ENCODE measurements at regions not wholly inside any gene's neighbourhood (a gene's known extent, or its start where the extent isn't known, plus 50 kb on each side); places are given as distances from the start of the nearest gene placed in this dataset.
"Not testable (repeated sequence)": the region's sequence is repeated elsewhere in the genome, so short reads cannot be mapped to it uniquely, and the experiment has no call there.

DNA sequence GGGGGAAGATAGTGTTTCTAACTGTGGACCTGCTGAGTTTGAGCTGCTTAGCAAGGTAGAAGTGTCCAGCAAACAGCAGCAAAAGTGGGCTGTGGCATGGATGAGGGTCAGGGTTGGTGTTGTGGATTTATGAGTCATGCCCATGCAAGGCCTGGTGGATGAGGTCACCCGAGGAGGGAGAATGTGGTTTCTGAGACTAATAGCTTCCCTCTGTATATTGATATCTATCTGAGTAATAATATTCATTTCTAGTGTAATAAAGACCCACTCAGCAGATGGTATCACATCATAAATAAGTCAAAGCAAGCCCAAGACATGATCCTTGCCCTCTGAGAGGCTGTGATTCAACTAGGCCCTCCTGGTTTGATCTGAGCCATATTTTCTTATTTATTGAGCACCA is 597.8 kb upstream of the CLINT1 start:
- in situ Hi-C loops (cut with HindIII; ENCODE audit: low sequenced_read_pairs) = no loop called here

DNA sequence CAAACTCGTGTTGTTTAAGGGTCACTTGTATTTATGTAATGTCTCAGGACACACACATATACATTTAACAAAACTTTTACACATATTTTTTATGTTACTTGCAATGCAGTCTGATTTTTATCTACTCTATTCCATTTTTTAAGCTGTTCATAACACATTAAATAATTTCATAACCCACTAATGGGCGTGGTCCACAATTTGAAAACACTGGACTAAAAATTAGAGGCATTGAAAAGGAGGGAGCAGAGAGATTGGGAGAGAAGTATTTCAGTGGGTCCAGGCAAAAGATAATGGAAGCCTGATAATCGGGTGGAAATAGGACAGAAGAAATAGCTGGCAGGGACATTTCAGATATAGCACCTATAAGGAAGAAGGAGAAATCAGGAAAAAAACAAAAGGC is 597.3 kb upstream of the CLINT1 start:
- in situ Hi-C loops (cut with HindIII; ENCODE audit: low sequenced_read_pairs) = no loop called here

DNA sequence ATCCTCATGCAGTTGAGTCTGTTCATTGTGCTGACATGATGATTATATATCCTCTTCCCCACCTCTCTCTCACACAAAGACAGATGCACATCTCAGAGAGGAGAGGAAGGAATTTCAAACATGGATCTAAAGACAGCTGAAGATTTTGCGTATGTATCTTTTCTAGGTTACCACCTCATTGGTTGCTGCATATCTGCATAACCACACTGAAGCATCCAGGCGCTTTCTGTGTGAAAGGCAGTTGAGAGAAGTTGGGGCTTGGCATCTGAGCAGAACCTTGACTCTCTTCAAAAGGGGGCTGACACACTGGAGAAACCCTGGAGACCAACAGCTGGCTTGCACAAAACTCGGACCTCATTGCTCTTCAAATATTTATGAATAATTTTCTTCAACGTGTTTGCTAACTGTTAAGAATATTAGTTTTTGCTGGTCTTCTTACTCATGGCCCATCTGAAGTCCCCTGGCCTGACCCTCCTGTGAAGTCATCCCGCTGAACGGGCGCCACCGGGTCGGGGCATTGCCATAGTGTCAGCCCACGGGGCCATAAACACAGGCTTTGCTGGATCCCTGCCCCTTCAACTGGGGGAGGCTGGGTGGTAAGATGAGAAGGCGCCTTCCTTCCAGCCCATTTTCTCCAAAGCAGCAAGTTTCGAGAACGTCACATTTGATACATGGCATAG is 593.2 kb upstream of the CLINT1 start:
- in situ Hi-C loops (cut with HindIII; ENCODE audit: low sequenced_read_pairs) = no loop called here

GRCh38 chr5:158451203-158451992 is 592.5 kb upstream of the CLINT1 start:
- in situ Hi-C loops (cut with HindIII; ENCODE audit: low sequenced_read_pairs) = no loop called here

DNA sequence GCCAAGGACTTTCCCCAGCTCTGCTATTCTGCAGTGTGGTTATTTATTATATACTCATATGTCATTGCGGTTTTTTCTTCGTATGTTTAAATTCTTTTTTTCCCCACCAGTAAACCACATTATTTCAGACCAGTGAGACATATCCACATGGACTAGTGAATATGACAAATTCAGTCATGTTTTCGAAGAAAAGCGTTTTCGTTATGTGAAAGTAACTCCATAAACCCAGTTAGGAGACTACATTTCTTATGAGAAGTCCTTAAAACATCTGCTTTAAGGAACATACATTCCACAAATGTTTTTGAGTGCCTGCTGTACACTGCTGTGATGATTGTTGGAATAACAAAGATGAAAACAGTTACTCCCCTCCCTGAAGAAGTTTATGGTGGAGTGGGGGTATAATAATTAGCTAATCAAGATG is 591.8 kb upstream of the CLINT1 start:
- in situ Hi-C loops (cut with HindIII; ENCODE audit: low sequenced_read_pairs) = no loop called here

GRCh38 chr5:158446761-158447160 is 587.8 kb upstream of the CLINT1 start:
- in situ Hi-C loops (cut with HindIII; ENCODE audit: low sequenced_read_pairs) = not testable (repeated sequence)

DNA sequence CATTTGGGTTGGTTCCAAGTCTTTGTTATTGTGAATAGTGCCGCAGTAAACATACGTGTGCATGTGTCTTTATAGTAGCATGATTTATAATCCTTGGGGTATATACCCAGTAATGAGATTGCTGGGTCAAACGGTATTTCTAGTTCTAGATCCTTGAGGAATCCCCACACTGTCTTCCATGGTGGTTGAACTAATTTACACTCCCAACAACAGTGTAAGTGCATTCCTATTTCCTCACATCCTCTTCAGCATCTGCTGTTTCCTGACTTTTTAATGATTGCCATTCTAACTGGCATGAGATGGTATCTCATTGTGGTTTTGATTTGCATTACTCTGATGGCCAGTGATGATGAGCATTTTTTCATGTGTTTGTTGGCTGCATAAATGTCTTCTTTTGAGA is 580.3 kb upstream of the CLINT1 start:
- in situ Hi-C loops (cut with HindIII; ENCODE audit: low sequenced_read_pairs) = not testable (repeated sequence)

DNA sequence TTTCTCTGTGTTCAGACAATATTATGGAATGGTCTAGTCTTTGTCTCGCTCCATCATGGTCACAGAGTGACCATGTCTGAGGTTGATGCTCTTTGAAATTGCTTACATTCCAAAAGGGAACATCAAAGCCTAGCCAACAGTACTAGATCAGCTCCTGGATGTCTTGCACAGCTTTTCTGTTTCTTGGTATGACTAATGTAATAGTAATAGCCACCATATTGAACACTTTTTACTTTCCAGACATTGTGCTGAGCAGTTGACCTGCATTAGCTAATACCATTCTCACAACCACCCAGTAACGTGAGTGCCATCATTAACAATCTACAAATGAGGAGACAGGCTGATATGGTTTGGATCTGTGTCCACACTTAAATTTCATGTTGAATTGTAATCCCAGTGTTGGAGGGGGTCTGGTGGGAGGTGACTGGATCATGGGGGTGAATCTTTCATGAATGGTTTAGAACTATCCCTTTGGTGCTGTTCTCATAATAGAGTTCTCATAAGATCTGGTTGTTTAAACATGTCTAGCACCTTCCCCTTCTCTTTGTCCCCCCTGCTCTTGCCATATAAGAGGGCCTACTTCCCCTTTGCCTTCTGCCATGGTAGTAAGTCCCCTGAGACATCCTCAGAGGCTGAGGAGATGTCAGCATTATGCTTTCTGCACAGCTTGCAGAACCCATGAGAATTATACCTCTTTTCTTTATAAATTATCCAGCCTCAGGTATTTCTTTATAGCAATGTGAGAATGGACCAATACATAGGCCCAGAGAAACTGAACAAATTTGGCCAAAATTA is 577.5 kb upstream of the CLINT1 start:
- in situ Hi-C loops (cut with HindIII; ENCODE audit: low sequenced_read_pairs) = no loop called here

GRCh38 chr5:158435161-158435616 is 576.2 kb upstream of the CLINT1 start:
- in situ Hi-C loops (cut with HindIII; ENCODE audit: low sequenced_read_pairs) = no loop called here

DNA sequence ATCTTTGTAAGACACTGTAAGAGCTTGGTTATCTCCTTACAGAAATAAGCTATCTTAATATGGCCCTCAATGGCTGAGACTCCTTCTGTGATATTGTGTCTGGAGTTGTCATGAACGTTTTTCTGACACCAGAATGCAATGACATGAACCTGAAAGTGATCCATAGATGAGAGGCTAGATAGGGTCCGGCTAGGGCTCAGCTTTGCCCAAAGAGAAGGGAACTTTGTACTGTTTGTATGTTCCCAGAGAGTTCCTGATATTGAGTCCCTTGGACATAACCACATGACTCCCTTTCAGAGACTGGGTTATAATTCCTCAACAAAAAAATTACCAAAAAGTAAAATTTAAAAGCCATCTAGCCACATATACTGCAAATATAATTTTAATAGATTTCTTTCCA is 575.8 kb upstream of the CLINT1 start:
- in situ Hi-C loops (cut with HindIII; ENCODE audit: low sequenced_read_pairs) = no loop called here

- in situ Hi-C loops (cut with HindIII; ENCODE audit: low sequenced_read_pairs) = no loop called here
Measured at GRCh38 chr5:158433634-158434033, 574.7 kb upstream of the CLINT1 start.

DNA sequence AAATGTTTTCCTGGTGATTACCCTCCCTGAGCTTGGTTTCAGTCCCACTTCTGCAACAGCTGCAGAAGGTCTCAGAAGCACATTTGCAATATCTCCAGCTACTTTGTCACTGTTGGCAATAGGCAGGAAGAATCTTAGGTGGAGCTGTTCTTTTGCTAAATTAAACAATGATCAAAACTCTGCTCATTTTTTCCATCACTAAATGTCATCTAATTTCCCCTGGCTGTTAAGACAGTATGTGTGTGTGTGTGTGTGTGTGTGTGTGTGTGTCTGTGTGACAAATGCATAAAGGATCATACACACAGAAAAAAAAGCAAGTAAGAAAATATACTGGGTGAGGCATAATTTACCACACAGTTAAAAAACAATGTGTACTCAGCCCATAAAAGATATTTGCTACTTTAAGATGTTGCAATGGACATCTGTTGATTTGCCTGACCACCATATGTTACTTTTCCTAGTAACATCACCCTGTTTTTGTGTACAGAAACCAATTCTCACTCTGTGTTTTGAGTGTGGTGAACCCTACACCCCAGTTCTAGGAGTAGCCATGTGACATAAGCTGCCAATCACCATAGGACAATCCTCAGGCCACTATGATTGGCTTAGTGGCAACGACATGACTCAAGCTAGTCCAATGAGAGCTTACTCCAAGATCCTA is 572.6 kb upstream of the CLINT1 start:
- in situ Hi-C loops (cut with HindIII; ENCODE audit: low sequenced_read_pairs) = no loop called here

- in situ Hi-C loops (cut with HindIII; ENCODE audit: low sequenced_read_pairs) = no loop called here
Measured at GRCh38 chr5:158430798-158431167, 571.8 kb upstream of the CLINT1 start.

- in situ Hi-C loops (cut with HindIII; ENCODE audit: low sequenced_read_pairs) = no loop called here
Measured at GRCh38 chr5:158430166-158430797, 571.3 kb upstream of the CLINT1 start.

DNA sequence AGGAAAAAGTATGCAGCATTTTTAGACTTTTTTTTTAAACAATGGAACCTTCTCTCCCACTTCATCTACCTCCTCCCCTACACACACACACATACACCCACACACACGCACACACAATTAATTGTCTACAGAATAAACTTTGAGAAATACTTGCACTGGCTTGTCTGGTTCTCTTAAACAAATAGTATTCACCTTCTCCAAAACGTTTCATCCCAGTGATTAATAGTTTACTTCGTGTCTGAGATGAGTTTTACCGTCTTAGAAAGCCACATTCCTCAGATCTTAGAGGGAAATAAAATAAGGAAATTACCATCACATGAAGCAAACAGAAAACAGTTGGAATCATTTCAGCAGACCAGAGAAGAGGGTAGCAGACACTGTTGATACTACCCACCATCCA is 570.6 kb upstream of the CLINT1 start:
- in situ Hi-C loops (cut with HindIII; ENCODE audit: low sequenced_read_pairs) = no loop called here

DNA sequence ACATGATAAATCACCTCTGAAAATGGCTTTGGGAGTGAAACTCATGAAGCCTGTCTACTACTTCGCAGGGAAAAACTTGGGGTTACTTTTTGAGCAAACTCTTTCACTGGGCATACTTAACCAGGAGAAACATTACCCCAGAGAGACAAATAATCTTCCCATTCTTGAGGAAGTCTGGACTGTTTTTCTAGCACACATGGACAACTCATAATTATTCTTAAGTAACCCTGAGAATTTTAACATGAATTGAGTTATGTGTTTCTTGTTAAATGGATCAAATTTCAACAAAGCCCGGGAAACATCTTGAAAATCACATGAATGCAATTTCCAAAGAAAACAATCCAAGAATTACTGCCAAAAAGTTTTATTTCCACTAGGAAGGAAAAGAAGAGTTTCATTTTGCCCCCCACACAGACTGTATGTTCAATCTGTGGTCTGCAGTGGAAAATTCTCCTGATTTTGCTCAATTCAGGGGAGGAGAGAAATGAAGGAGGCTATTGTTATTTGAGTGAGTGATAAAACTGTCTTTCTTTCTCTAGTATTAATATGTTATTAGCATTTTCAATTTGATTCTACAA is 564.8 kb upstream of the CLINT1 start:
- in situ Hi-C loops (cut with HindIII; ENCODE audit: low sequenced_read_pairs) = no loop called here

- in situ Hi-C loops (cut with HindIII; ENCODE audit: low sequenced_read_pairs) = no loop called here
Measured at GRCh38 chr5:158422653-158423515, 563.9 kb upstream of the CLINT1 start.

DNA sequence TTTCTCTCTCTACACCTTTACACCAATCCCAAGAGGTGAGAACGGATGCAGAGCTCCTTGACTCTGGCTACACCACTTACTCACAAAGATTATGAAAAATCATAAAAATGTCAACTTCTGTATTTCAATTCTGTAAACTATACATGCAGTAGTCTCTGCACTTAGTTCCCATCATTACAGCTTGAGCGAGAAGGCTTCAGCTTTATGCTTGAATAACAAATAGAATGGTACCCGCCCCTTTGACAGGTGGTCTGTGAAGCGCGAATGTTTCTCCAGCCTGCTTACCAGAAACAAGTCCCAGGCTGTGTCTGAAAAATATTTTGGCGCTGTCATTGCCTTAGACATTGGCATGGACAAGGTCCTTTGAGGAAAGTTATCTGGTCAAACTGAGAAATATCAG is 562.4 kb upstream of the CLINT1 start:
- in situ Hi-C loops (cut with HindIII; ENCODE audit: low sequenced_read_pairs) = no loop called here

GRCh38 chr5:158419186-158419585 is 560.2 kb upstream of the CLINT1 start:
- in situ Hi-C loops (cut with HindIII; ENCODE audit: low sequenced_read_pairs) = no loop called here
